ENCODE measurements at regions not wholly inside any gene's neighbourhood (a gene's known extent, or its start where the extent isn't known, plus 50 kb on each side); places are given as distances from the start of the nearest gene placed in this dataset.

GRCh38 chr4:10298681-10299080 lies 158.5 kb downstream of the ZNF518B start:
- TF ChIP-seq POLR2A (IDR thresholded peaks at IDR 0.05) (no peak), CTCF (IDR thresholded peaks at IDR 0.05) (no peak)
